ENCODE measurements at regions not wholly inside any gene's neighbourhood (a gene's known extent, or its start where the extent isn't known, plus 50 kb on each side); places are given as distances from the start of the nearest gene placed in this dataset.

DNA sequence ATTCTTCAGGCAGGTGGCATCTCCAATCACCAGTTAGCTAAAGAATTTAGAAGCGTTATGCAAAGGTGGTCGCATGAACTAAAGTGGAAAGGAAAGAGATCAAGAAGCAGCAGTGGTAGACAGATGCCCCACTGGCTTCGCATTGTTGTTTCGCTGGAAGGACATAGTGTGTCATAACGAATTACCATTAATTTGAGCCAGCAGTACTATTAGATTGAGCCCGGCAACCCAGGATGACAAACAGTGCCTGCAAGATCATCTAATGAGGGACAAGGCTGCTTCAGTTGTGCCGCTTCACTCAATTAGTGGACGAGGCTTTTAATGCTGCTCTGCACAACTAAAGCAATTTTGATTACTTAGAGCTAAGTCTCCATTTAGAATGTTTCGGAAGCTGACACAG, 274.5 kb upstream of the SOX5 start:
- DNase-seq (ENCODE audit: low read depth), result no peak
- no peak overlapping the region for H3K4me3 ChIP-seq (ENCODE audit: low read depth, low read length)
- TF ChIP-seq, protein P1, sequence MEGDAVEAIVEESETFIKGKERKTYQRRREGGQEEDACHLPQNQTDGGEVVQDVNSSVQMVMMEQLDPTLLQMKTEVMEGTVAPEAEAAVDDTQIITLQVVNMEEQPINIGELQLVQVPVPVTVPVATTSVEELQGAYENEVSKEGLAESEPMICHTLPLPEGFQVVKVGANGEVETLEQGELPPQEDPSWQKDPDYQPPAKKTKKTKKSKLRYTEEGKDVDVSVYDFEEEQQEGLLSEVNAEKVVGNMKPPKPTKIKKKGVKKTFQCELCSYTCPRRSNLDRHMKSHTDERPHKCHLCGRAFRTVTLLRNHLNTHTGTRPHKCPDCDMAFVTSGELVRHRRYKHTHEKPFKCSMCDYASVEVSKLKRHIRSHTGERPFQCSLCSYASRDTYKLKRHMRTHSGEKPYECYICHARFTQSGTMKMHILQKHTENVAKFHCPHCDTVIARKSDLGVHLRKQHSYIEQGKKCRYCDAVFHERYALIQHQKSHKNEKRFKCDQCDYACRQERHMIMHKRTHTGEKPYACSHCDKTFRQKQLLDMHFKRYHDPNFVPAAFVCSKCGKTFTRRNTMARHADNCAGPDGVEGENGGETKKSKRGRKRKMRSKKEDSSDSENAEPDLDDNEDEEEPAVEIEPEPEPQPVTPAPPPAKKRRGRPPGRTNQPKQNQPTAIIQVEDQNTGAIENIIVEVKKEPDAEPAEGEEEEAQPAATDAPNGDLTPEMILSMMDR (conservative IDR thresholded peaks at IDR 0.05; ENCODE audit: low read depth, low read length), result no peak

DNA sequence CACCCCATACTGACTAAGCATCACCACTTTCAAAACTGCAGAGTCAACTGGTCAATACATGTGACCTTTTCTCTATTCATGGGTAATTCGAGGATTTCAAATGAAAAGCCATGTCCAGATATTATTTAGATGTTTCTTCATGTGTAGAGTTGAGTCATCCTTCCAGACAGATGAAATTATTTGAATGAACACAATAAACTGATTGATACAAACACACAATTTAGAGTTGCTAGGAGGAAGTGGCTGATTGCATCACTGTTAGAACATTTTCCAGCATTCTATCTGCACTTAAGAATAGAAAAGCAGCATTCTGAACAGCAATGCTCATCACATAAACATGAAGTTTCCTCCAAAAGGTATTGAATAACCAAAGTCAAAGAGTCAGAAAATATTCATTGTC, 273.5 kb upstream of the SOX5 start:
- no peak overlapping the region for H3K4me3 ChIP-seq (ENCODE audit: low read depth, low read length)
- DNase-seq (ENCODE audit: low read depth), result peak; percentile 94
- TF ChIP-seq, protein P1 (conservative IDR thresholded peaks at IDR 0.05; ENCODE audit: low read depth, low read length), result no peak

DNA sequence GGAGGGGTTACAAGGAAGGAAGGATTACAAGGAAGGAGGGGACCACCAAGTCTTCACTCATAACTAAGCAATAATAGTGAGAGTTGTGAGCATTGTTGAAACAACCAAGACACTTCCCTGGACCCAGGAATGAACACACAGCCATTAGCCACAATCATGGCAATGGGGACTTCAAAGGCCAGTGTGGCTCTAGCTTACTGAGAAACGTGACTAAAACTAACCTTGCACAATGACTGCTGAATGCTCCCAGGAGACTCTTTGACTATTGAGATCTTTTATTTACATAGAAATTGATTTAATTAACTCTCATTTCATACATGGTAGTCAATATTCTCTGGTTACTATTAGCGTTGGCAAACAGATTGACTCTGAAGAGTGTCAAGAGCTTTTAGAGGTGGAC, 263.0 kb upstream of the SOX5 start:
- TF ChIP-seq, protein P1 (conservative IDR thresholded peaks at IDR 0.05; ENCODE audit: low read depth, low read length), result no peak

DNA sequence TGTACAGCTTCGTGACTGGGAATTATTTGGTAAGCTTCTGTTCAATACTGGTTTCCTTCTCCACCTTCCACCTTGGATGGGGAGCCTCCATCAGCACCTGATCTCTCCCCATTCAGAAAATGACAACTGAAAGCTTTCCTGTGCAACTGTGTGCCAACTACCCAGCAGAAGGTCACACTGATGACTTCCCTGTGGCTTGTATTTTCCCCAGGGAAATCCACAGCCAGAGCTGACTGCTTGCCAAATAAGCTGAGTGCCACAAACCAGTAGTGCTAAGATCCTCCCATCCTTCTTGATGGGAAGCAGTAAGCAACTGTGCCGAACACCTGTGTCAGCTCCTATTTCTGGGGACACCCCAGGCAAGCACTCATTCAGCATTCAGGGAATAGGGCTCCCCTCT, 257.2 kb upstream of the SOX5 start:
- DNase-seq (ENCODE audit: low read depth), result no peak
- H3K4me3 ChIP-seq (ENCODE audit: low read depth, low read length), result no peak overlapping the region
- TF ChIP-seq, protein P1 (conservative IDR thresholded peaks at IDR 0.05; ENCODE audit: low read depth, low read length), result no peak

More for the DNA sequence above, 263.0 kb upstream of the SOX5 start:
- no peak overlapping the region for H3K4me3 ChIP-seq (ENCODE audit: low read depth, low read length)
- no peak for DNase-seq (ENCODE audit: low read depth)

DNA sequence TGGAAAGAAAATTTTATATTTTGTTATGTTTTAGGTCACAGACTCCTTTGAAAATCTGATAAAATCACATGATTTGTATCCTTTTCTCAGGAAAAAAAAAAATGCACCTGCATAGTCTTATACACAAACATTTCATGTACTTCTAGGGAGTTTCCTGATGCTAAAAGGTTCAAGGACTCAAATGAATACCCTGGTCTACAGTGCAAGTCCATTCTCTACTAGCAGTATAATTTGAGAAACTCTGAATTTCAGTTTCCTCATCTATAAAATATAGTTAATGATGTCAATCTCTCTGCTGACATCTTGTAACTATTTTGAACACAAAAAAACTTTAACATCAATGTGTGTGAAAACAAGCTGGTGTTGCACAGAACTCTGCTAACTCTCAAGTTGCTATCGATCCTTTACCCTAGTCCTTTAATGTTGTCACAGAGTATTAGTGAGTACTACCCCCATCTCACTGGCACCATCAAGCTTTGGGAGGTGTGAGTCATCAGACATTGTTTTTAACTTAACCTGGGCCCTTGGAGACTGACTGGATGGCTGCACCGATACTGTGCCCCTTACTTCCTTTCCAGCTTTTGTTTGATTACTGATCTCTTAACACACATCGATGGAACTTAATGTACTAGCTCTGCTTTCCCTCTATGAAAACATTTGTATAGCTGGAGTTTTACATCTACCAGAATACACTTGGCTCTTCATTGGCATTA, 251.9 kb upstream of the SOX5 start:
- H3K4me3 ChIP-seq (ENCODE audit: low read depth, low read length), result no peak overlapping the region
- no peak for DNase-seq (ENCODE audit: low read depth)
- TF ChIP-seq, protein P1 (conservative IDR thresholded peaks at IDR 0.05; ENCODE audit: low read depth, low read length), result no peak

DNA sequence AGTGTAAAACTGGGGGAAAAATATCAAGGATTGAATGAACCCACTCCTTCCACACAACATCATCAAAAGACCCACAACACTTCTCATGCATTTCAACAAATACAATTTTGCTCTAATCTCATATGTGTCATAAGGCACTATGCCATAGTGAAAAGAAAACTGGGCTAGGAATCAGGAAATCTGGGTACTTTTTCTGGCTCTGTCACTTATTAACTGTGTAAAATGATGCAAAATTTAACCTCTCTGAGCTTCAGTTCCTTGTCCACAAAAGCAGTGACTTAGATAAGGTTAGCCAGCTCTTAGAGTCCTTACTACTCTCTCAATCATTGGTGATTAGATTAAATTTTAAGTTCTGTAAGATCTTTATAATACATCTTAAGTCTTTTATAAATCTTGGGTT, 250.5 kb upstream of the SOX5 start:
- TF ChIP-seq, protein P1 (conservative IDR thresholded peaks at IDR 0.05; ENCODE audit: low read depth, low read length), result no peak
- H3K4me3 ChIP-seq (ENCODE audit: low read depth, low read length), result no peak overlapping the region
- no peak for DNase-seq (ENCODE audit: low read depth)

All from choroid plexus epithelial cell (primary cell).